ENCODE measurements at regions not wholly inside any gene's neighbourhood (a gene's known extent, or its start where the extent isn't known, plus 50 kb on each side); places are given as distances from the start of the nearest gene placed in this dataset.

- no peak for TF ChIP-seq CTCF (IDR thresholded peaks at IDR 0.05)
- no peak for TF ChIP-seq POLR2A (IDR thresholded peaks at IDR 0.05)
Measured at GRCh38 chr9:7862170-7862569, 62.6 kb upstream of the DMAC1 start.

Data from adrenal gland (tissue), 5 donors.